ENCODE measurements at regions not wholly inside any gene's neighbourhood (a gene's known extent, or its start where the extent isn't known, plus 50 kb on each side); places are given as distances from the start of the nearest gene placed in this dataset.

- TF ChIP-seq REST (IDR thresholded peaks at IDR 0.05; ENCODE audit: unreplicated experiment) (no peak), EZH2phosphoT487 (IDR thresholded peaks at IDR 0.05; ENCODE audit: unreplicated experiment) (no peak), NANOG (IDR thresholded peaks at IDR 0.05; ENCODE audit: borderline replicate concordance) (no peak), ZNF114 (CRISPR knock-in tag; IDR thresholded peaks at IDR 0.05) (no peak)
These were observed 1325.4 kb downstream of the PLA2G4A start (continued) for GRCh38 chr1:188154196-188154595.

GRCh38 chr1:188154761-188155160, 1326.0 kb downstream of the PLA2G4A start:
- H3K4me3 Mint-ChIP-seq = no peak overlapping the region
- H3K4me1 ChIP-seq (ENCODE audit: insufficient read depth) = no peaks in the 10 kb centered on the region
- no peak overlapping the region for H2AFZ ChIP-seq
- H3K4me2 ChIP-seq = no peak overlapping the region
- DNase-seq (ENCODE audit: low spot score) (no peak), ATAC-seq (no peak)
- H3F3A ChIP-seq (replicated peaks; ENCODE audit: low read depth) = no peaks in the 10 kb centered on the region
- H3K4me3 ChIP-seq = no peak overlapping the region
- no peaks in the 10 kb centered on the region for H3K27me3 ChIP-seq (ENCODE audit: insufficient read depth)
- H3K4me1 Mint-ChIP-seq = no peaks in the 10 kb centered on the region
- no peaks in the 10 kb centered on the region for H3K36me3 ChIP-seq (ENCODE audit: insufficient read depth)
- H3K9me2 ChIP-seq (ENCODE audit: insufficient read depth) = no peaks in the 10 kb centered on the region
- no peaks in the 10 kb centered on the region for H3K27me3 Mint-ChIP-seq (ENCODE audit: insufficient read depth, low read depth, poor library complexity)
- H3K27ac ChIP-seq (ENCODE audit: low read depth) = no peak overlapping the region
- H3K36me3 Mint-ChIP-seq (ENCODE audit: low read depth) = no peaks in the 10 kb centered on the region
- no peaks in the 10 kb centered on the region for H3K9me3 Mint-ChIP-seq
- no peaks in the 10 kb centered on the region for H3K79me2 ChIP-seq (replicated peaks; ENCODE audit: insufficient read depth)
- no peak overlapping the region for H3K27ac Mint-ChIP-seq
- H4K20me1 ChIP-seq (replicated peaks; ENCODE audit: insufficient read depth) = no peaks in the 10 kb centered on the region
- TF ChIP-seq ZNF331 (CRISPR knock-in tag; IDR thresholded peaks at IDR 0.05; ENCODE audit: low read depth) = no peak
- no peak for TF ChIP-seq CREB1 (CRISPR knock-in tag; IDR thresholded peaks at IDR 0.05; ENCODE audit: low read depth)
- TF ChIP-seq NANOG (IDR thresholded peaks at IDR 0.05; ENCODE audit: borderline replicate concordance) = no peak
- TF ChIP-seq REST (IDR thresholded peaks at IDR 0.05; ENCODE audit: unreplicated experiment) = no peak
- TF ChIP-seq EZH2 (IDR thresholded peaks at IDR 0.05; ENCODE audit: low read depth, unreplicated experiment) = no peak
- no peak for TF ChIP-seq JUNB (IDR thresholded peaks at IDR 0.05; ENCODE audit: unreplicated experiment)
- no peak for TF ChIP-seq ZNF114 (CRISPR knock-in tag; IDR thresholded peaks at IDR 0.05)
- no peak for TF ChIP-seq POLR2AphosphoS5 (IDR thresholded peaks at IDR 0.05; ENCODE audit: low read depth)
- TF ChIP-seq CTCF (conservative IDR thresholded peaks at IDR 0.05; ENCODE audit: low read depth in 2 of 2) = no peak
- TF ChIP-seq EZH2phosphoT487 (IDR thresholded peaks at IDR 0.05; ENCODE audit: unreplicated experiment) = no peak
- no peak for TF ChIP-seq ETS1 (IDR thresholded peaks at IDR 0.05)

Data from GM23338 (cell line).